ENCODE measurements at regions not wholly inside any gene's neighbourhood (a gene's known extent, or its start where the extent isn't known, plus 50 kb on each side); places are given as distances from the start of the nearest gene placed in this dataset.
"Not testable (repeated sequence)": the region's sequence is repeated elsewhere in the genome, so short reads cannot be mapped to it uniquely, and the experiment has no call there.

DNA sequence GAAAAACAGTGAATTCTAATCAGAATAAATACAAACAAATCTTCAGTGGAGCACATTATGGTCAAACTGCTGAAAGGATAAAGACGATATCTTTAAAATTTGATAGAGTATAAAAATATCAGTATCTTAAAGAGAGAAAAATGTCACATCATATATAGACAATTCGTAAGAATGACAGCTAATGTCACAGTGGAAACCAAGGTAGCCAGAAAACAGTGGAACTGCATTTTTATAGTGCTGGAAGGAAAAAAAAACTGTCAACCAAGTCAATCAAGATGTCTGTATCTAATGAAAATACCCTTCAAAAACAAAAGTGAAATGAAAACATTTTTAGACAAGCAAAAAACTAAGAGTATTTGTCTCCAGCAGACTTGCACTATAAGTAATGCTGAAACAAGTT, 73.4 kb upstream of the HMGXB4 start:
- no peak for DNase-seq (ENCODE audit: low spot score)

DNA sequence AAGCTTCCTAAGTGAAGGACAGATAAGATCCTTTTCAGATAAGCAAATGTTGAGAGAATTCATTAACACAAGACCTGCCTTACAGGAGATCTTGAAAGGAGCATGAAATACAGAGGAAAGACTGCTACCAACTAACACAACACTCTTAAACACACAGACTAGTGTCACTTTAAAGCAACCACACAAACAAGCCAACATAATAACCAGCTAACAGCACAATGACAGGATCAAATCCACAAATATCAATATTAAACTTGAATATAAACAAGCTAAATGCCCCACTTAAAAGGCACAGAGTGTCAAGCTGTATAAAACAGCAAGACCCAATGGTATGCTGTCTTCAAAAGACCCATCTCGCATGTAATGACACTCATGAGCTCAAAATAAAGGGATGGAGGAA, 70.8 kb upstream of the HMGXB4 start:
- no peak for DNase-seq (ENCODE audit: low spot score)

DNA sequence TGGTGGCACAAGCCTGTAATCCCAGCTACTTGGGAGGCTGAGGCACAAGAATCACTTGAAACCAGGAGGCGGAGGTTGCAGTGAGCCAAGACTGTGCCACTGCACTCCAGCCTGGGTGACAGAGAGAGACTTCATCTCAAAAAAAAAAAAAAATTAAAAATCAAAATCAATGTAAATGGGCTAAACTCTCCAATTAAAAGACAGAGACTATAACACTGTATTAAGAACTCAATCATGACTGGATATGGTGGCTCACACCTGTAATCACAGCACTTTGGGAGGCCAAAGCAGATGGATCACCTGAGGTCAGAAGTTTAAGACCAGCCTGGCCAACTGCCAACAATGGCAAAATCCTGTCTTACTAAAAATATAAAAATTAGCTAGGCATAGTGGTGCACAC, 68.4 kb upstream of the HMGXB4 start:
- not testable (repeated sequence) for DNase-seq (ENCODE audit: low spot score)

DNA sequence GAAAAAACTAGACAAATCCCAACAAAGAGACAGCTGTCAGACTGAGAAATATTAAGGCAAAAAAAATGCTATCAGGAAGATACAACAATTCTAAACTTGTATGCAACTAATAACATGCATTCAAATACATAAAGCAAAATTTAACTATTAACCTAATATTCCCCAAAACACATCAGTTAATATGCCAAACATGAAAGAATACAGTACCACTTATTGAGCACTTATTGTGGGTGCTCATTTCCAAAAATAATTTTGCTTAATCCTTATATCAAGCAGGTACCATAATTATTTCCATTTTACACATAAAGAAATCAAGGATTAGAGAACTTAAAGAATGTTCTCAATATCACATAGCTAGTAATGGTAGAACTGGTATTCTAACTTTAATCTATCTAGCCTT, 67.7 kb upstream of the HMGXB4 start:
- DNase-seq (ENCODE audit: low spot score), result no peak

DNA sequence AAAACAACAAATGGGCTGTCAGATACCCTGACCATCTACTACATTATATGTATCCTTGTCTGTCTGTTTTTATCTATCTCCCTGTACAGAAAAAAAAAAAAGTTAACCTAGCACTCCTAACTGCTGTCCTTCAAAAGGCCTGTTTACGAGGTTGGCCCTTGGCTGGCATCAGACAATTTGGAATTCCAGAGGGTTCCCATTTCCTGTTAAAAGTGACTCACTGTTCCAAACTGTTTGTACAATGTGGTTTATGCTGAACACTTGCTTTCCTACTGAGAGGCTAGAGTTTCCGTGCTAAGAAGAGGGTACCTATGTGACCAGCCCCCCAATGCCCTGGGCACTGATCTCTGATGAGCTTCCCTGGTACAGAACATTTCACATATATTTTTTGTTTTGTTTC, 65.9 kb upstream of the HMGXB4 start:
- DNase-seq (ENCODE audit: low spot score), result no peak

DNA sequence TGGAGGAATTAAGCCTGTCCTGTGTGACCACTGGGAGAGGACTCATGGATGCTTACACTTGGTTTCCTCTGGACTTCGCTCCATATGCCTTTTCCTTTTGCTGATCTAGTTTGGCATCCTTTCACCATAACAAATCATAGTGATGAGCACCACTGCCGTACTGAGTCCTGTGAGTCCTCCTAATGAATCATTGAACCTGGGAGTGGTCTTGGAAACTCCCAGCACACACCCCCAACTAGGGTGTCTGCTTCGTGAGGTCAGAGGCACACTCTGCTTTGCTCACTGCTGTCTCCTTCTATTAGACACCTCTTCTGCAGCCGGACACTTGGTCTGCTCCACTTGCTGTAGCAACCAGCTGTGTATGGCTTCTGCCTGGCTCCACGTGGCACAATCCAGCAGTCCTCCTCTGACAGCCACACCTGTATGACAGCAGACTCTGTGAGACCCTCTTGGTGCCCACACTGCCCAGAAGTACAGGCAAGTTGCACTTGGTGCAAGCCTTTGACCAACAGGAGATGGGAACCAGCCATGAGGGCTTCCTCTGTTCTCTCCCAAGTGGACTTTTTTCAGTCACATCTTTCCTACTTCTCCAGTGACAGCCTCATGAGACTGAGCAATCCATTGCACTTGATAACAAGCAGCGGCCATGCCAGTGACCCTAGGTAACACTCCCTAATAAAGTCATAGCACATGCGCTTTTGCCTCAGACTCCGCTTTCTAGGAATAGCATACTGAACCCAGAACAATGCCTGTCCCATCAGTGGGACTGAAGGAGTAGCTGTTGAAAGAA, 65.0 kb upstream of the HMGXB4 start:
- DNase-seq (ENCODE audit: low spot score), result no peak

DNA sequence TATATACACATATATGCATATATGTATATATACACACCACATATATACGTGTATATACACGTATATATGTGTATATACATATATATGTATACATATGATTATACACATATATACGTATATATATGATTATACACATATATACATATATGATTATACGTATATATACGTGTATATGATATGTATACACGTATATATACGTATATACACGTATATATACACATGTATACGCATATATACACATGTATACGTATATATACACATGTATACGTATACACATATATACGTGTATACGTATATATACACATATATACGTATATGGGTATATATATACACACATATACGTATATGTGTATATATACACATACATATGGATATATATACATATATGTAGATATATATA, 62.1 kb upstream of the HMGXB4 start:
- DNase-seq (ENCODE audit: low spot score), result no peak

DNA sequence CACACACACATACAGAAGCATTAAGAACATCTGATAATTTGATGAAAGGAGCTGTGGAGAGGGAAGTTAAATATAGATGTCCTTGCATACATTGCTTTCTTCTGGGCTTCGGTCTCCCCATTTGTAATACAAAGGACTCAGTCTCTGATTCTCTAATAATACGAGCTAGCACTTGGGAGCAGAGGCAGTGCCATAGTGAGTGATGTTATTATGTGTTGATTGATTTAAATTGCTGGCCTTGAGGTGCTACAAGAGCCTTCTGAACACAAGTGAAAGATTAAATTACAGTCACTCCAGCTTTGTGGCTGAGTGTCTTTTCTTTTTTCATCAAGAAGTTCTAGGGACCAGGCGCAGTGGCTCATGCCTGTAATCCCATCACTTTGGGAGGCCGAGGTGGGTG, 61.5 kb upstream of the HMGXB4 start:
- no peak for DNase-seq (ENCODE audit: low spot score)

DNA sequence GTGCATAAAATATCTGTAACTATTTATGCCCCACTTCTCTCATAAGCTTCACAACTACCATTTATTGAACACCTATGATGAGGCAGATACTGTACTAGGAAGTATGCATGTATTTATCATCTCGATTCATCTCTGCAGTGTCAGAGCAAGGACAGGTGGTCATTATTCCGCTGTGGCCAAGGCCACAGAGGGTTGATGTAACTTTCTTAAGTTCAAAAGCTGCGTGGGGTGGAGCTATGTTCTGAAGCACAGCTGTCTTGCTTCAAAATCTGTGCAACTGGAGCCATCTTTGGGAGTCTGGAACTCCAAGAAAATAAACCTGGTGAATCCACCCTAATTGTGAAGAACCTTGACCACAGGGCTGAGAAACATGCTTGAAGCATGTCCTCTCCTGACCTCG, 60.2 kb upstream of the HMGXB4 start:
- DNase-seq (ENCODE audit: low spot score), result no peak

DNA sequence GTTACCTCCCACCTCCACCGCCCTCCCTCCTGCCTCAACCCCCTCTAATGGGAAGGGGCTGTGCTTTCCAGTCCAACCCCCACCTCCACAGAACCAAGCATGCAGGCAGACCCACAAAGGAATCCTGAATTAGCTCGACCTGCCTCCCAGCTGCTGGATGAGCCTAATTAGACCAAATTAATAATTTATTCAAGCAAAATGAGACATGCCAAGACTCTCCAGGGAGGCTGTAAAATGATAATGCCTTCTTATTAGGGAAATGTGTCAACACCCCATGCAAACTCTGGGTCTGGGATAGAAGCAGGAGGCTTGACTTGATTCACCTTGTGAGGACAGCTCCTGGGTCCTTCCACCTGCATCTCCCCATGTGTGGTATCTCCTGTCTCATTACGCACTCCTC, 59.4 kb upstream of the HMGXB4 start:
- no peak for DNase-seq (ENCODE audit: low spot score)

DNA sequence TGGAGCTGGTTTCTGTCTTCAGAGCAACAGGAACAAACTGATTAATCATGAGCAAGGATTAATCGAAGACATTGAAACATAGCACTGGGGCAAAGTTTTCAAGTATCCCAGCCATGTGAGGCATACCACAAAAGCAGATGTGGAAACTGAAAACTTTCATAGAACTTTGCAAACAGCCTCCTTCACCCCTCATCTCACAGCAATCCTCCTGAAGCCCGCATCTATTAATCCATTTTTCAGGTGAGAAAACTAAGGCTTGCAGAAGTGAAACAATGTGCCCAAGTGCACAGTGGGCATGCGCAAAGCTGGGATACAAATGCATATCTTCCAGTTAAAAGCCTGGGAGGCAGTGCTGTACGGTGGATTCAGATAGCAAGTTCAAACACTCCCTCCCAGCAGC, 58.6 kb upstream of the HMGXB4 start:
- DNase-seq (ENCODE audit: low spot score), result no peak

DNA sequence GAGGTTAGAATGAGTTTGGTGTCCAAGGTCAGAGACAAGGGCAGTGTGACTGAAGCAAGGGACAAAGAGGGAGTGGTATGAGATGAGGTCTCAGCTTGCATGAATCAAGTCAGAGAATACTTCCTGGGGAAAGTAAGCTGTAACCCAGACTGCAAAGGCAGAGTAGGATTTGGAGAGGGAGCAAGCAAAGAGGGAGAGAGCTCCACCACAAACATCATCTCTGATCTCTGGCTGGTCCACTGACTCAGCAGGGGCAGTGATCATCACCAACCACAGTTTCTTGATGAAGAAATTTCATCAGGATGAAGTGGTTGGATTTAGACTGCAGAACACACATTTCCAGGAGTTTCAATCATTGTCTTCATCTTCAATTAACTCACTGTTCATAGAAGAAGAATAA, 54.9 kb upstream of the HMGXB4 start:
- no peak for DNase-seq (ENCODE audit: low spot score)

DNA sequence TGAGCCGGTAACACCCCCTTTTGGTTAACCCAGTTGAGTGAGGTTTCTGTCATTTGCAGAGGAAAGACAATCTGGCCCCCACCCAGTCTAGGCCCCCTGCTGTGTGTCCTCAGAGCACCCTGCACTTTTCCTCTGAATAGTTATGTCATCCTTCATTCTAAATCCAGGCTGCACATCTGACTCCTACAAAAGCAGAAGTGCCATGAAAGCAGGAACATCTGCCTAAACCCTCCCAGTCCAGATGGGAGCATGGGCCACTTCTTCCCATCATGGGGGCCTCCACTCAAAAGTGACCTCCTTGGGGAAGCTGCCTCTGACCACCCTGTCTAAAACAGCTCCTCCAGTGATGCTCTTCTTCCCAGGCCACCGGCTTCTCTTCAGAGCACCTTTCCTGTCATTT, 53.7 kb upstream of the HMGXB4 start:
- DNase-seq (ENCODE audit: low spot score), result no peak

DNA sequence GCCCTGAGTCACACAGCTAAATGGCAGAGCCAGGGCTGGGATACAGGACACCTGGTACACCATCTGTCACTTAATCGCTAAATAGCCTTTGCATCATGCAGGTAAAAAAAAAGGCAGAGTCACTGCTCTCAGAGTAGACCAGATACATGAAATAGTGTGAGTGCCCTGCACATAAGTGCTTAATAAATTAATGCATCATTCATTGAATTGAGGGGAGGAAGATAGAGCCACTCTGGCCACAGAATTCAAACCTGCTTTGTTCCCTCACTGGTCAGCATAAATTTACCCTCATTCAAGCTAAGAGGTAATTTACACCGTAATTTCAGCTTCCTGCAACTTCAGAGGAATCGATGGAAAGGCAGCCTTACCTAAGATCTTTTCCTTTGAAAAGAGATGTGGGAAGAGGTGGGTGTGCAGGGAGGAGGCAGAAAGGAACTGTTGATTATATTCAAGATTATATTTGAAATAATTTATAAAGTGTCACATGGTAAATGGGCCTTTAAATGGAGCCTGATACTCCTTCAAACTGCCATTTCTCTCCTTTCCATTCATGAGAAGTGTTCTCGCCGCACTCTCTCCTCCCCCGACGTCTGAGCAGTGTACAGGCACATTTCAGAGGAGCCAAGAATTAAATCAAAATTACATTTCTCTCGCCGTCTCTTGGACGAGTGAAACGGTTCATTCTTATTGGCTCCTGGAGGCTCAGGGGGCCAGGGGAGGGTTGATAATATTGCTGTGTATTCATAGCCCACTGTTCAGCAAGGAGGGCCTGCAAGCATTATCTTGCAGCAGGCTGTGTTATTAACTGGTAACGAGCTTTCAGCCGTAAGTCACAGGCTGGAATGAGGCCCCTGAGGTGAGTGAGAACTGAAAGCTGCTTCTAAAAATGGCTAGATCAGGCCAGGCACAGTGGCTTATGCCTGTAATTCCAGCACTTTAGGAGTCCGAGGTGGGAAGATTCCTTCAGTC, 52.2 kb upstream of the HMGXB4 start:
- no peak for DNase-seq (ENCODE audit: low spot score)

DNA sequence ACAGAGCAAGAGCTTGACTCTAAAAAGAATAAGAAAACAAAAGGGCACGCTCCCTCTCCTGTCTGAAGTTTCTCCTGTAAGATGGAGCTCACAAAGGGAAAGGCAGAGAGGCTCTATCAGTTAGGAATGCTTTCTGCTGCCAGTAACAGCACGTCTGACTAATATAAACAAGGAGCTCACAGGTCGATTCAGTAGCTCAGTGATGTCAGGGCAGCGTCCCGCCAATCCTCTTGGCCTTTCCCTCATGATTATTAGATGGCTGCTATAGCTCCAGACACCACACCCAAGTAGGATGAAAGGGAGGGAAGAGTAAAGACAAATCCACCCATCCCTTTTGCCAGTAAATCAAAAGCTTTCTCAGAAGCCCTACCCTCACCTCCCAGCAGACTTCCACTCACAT, 51.3 kb upstream of the HMGXB4 start:
- no peak for DNase-seq (ENCODE audit: low spot score)

DNA sequence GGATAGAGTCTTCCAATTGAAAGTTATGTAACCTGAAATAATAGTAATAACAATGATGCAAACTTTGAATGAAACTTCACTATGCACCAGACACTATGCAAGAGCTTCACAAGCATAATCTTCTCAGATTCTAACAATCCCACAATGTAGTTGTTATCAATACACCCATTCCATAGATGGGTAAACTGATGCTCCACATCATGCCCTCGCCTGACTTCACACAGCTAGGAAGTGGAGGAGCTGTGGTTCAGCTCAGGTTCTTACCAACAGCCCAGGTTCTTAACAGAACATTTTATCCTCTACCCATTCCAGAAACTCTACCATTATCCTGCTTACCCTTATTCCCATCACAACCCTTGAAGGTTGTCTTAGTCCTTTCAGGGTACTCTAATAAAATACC, 50.4 kb upstream of the HMGXB4 start:
- DNase-seq (ENCODE audit: low spot score), result no peak

Measured in left forelimb (tissue), 1 donor.